Neuronal stem cell (in vitro differentiated cells): ENCODE measurements at regions not wholly inside any gene's neighbourhood (a gene's known extent, or its start where the extent isn't known, plus 50 kb on each side); places are given as distances from the start of the nearest gene placed in this dataset.

Source experiments
- DNase-seq: peaks from one replicate; pipeline ENCODE4 v3.0.0-alpha.2; 2013; ENCODE audit warnings: low spot score
- H2AFZ ChIP-seq: one replicate; pipeline ENCODE4 v1.6.1; 2013; ENCODE audit warnings: mild to moderate bottlenecking, low read length, inconsistent platforms
- H2AK5ac ChIP-seq: 2 replicates; pipeline ENCODE4 v1.6.1; 2013; ENCODE audit warnings: low read depth, mild to moderate bottlenecking, inconsistent platforms, low read length, moderate library complexity, mixed read lengths
- H2BK120ac ChIP-seq: 2 replicates; pipeline ENCODE4 v1.6.1; 2013; ENCODE audit warnings: low read depth, mild to moderate bottlenecking, inconsistent platforms, low read length, moderate library complexity, mixed read lengths
- H2BK12ac ChIP-seq: one replicate; pipeline ENCODE4 v1.6.1; 2013; ENCODE audit warnings: low read length, inconsistent platforms
- H2BK15ac ChIP-seq: 2 replicates; pipeline ENCODE4 v1.6.1; 2013; ENCODE audit warnings: mild to moderate bottlenecking, low read length, inconsistent platforms, mixed read lengths
- H2BK5ac ChIP-seq: one replicate; pipeline ENCODE4 v1.6.1; 2013; ENCODE audit warnings: inconsistent platforms, mild to moderate bottlenecking, low read length, moderate library complexity
- H3K14ac ChIP-seq: one replicate; pipeline ENCODE4 v1.6.1; 2013; ENCODE audit warnings: low read length, inconsistent platforms
- H3K18ac ChIP-seq: 2 replicates; pipeline ENCODE4 v1.6.1; 2013; ENCODE audit warnings: low read length, inconsistent platforms
- H3K23ac ChIP-seq: 2 replicates; pipeline ENCODE4 v1.6.1; 2013; ENCODE audit warnings: low read depth, mild to moderate bottlenecking, mixed read lengths, low read length, inconsistent platforms; ENCODE audit not compliant: poor library complexity
- H3K27ac ChIP-seq: replicated peaks from 3 replicates; pipeline ENCODE4 v1.5.1; 2013; ENCODE audit warnings: low read length, inconsistent platforms
- H3K27me3 ChIP-seq, 3 experiments: 2 replicates each; pipeline ENCODE4 v1.6.1; 2013; ENCODE audit warnings: low read length in 3 of 3, mild to moderate bottlenecking in 2 of 3, inconsistent platforms in 1 of 3, low read depth in 1 of 3, mixed read lengths in 1 of 3, moderate library complexity in 1 of 3; ENCODE audit not compliant: control insufficient read depth in 3 of 3, insufficient read depth in 3 of 3
- H3K36me3 ChIP-seq, 2 donors: replicated peaks in 1 of 2; 2 replicates each; pipeline ENCODE4 v1.6.1; 2013; ENCODE audit warnings: low read length in 2 of 2; ENCODE audit not compliant: control insufficient read depth in 2 of 2, insufficient read depth in 2 of 2
- H3K4ac ChIP-seq: 2 replicates; pipeline ENCODE4 v1.6.1; 2013; ENCODE audit warnings: inconsistent platforms, mild to moderate bottlenecking, low read length, moderate library complexity
- H3K4me1 ChIP-seq, 2 donors: 1 replicate in 1 of 2; 2 replicates in 1 of 2; pipeline ENCODE4 v1.6.1; 2013; ENCODE audit warnings: low read length in 2 of 2, low read depth in 1 of 2; ENCODE audit not compliant: control insufficient read depth in 2 of 2, insufficient read depth in 1 of 2
- H3K4me2 ChIP-seq: one replicate; pipeline ENCODE4 v1.6.1; 2013; ENCODE audit warnings: mild to moderate bottlenecking, low read length, inconsistent platforms; ENCODE audit not compliant: insufficient read depth, poor library complexity, severe bottlenecking
- H3K4me3 ChIP-seq, 2 donors: 2 replicates each; pipeline ENCODE4 v1.5.1; 2013; ENCODE audit warnings: low read length in 2 of 2, mild to moderate bottlenecking in 2 of 2, inconsistent platforms in 1 of 2, moderate library complexity in 1 of 2
- H3K79me1 ChIP-seq: one replicate; pipeline ENCODE4 v1.6.1; 2013; ENCODE audit warnings: low read depth, mild to moderate bottlenecking, inconsistent platforms, low read length, moderate library complexity
- H3K9ac ChIP-seq: one replicate; pipeline ENCODE4 v1.6.1; 2013; ENCODE audit warnings: mild to moderate bottlenecking, low read depth, low read length, inconsistent platforms; ENCODE audit not compliant: poor library complexity
- H3K9me3 ChIP-seq, 2 donors: replicated peaks in 1 of 2; 2 replicates each; pipeline versions ENCODE3 to v1.6.1; 2013; ENCODE audit warnings: low read length in 2 of 2, mild to moderate bottlenecking in 2 of 2, inconsistent platforms in 1 of 2, low read depth in 1 of 2, mixed read lengths in 1 of 2, moderate library complexity in 1 of 2; ENCODE audit not compliant: control insufficient read depth in 2 of 2, insufficient read depth in 1 of 2
- H4K8ac ChIP-seq: one replicate; pipeline ENCODE4 v1.6.1; 2013; ENCODE audit warnings: low read depth, mild to moderate bottlenecking, inconsistent platforms, low read length, moderate library complexity
- H4K91ac ChIP-seq: one replicate; pipeline ENCODE4 v1.6.1; 2013; ENCODE audit warnings: low read length, low read depth, mild to moderate bottlenecking, inconsistent platforms; ENCODE audit not compliant: poor library complexity
- WGBS, 2 donors: extraction: QIAGEN DNeasy Blood & Tissue Kit; methylation state at CpG; one replicate each; pipeline ENCODE4 v1.1.7; 2013; ENCODE audit warnings: missing lambda C conversion rate in 2 of 2, mixed read lengths in 1 of 2; ENCODE audit not compliant: insufficient read length in 2 of 2, insufficient replicate concordance in 1 of 2; ENCODE audit errors: extremely low coverage in 2 of 2; 5-methylcytosine and 5-hydroxymethylcytosine counted together

GRCh38 chr5:166282939-166283338, 2008.5 kb upstream of the WWC1 start:
- no peak overlapping the region for H2BK120ac ChIP-seq
- peaks cover 0 to 4% of the 10 kb centered on the region in 2 donors for H3K9me3 ChIP-seq
- H4K8ac ChIP-seq, result no peak overlapping the region
- no peak overlapping the region for H2BK15ac ChIP-seq
- no peak overlapping the region for H3K4me2 ChIP-seq
- H3K36me3 ChIP-seq, result no peaks in the 10 kb centered on the region
- H3K4me1 ChIP-seq, result peaks cover 0 to 14% of the 10 kb centered on the region in 2 donors
- no peak overlapping the region for H3K27ac ChIP-seq
- no peak overlapping the region for H2BK12ac ChIP-seq
- H2AFZ ChIP-seq, result no peak overlapping the region
- H3K79me1 ChIP-seq, result no peaks in the 10 kb centered on the region
- no peak overlapping the region for H3K14ac ChIP-seq
- WGBS, 2 donors, result no CpG with 5 or more reads among the region's 3 CpGs
- H3K4ac ChIP-seq, result no peak overlapping the region
- DNase-seq, result no peak
- H2BK5ac ChIP-seq, result no peak overlapping the region
- H3K18ac ChIP-seq, result no peak overlapping the region
- no peak overlapping the region for H2AK5ac ChIP-seq
- no peak overlapping the region for H3K23ac ChIP-seq
- H3K4me3 ChIP-seq, result no peak overlapping the region
- H4K91ac ChIP-seq, result no peak overlapping the region
- H3K27me3 ChIP-seq, result no peaks in the 10 kb centered on the region
- H3K9ac ChIP-seq, result no peak overlapping the region

GRCh38 chr5:166285361-166285760, 2006.1 kb upstream of the WWC1 start:
- H2BK120ac ChIP-seq, result no peak overlapping the region
- H2AK5ac ChIP-seq, result no peak overlapping the region
- H3K14ac ChIP-seq, result no peak overlapping the region
- no CpG with 5 or more reads among the region's 2 CpGs for WGBS, 2 donors
- no peak overlapping the region for H3K4ac ChIP-seq
- H2AFZ ChIP-seq, result peak overlapping the region; percentile 37
- H4K91ac ChIP-seq, result no peak overlapping the region
- H3K4me1 ChIP-seq, result peaks cover 0 to 12% of the 10 kb centered on the region in 2 donors
- no peak overlapping the region for H2BK5ac ChIP-seq
- no peak overlapping the region for H3K23ac ChIP-seq
- peaks cover 0 to under 1% of the 10 kb centered on the region in 2 donors for H3K9me3 ChIP-seq
- DNase-seq, result no peak
- H3K4me3 ChIP-seq, result no peak overlapping the region
- no peak overlapping the region for H3K18ac ChIP-seq
- no peaks in the 10 kb centered on the region for H3K36me3 ChIP-seq
- no peak overlapping the region for H3K27ac ChIP-seq
- no peak overlapping the region for H2BK12ac ChIP-seq
- H4K8ac ChIP-seq, result no peak overlapping the region
- H3K9ac ChIP-seq, result no peak overlapping the region
- H2BK15ac ChIP-seq, result no peak overlapping the region
- H3K4me2 ChIP-seq, result no peak overlapping the region
- no peaks in the 10 kb centered on the region for H3K79me1 ChIP-seq
- no peaks in the 10 kb centered on the region for H3K27me3 ChIP-seq

GRCh38 chr5:166286832-166287231, 2004.6 kb upstream of the WWC1 start:
- Histone ChIP-seq H2BK15ac (no peak overlapping the region), H4K91ac (no peak overlapping the region), H3K27me3 (no peaks in the 10 kb centered on the region), H3K4me2 (no peak overlapping the region), H2BK5ac (no peak overlapping the region), H3K4ac (no peak overlapping the region), H3K4me1 (peaks cover 0 to 3% of the 10 kb centered on the region in 2 donors), H2AFZ (no peak overlapping the region), H2BK12ac (no peak overlapping the region), H3K79me1 (no peaks in the 10 kb centered on the region), H3K36me3 (no peaks in the 10 kb centered on the region), H3K9me3 (peaks cover 0 to 2% of the 10 kb centered on the region in 2 donors), H3K27ac (no peak overlapping the region), H4K8ac (no peak overlapping the region), H2BK120ac (no peak overlapping the region), H3K18ac (no peak overlapping the region), H3K9ac (no peak overlapping the region), H3K14ac (no peak overlapping the region), H3K23ac (no peak overlapping the region), H3K4me3 (no peak overlapping the region), H2AK5ac (no peak overlapping the region)
- no peak for DNase-seq
- WGBS, 2 donors, result no CpG with 5 or more reads among the region's 3 CpGs

- Histone ChIP-seq H3K14ac (no peak overlapping the region), H3K4ac (no peak overlapping the region), H2BK12ac (no peak overlapping the region), H3K18ac (no peak overlapping the region), H3K4me2 (no peak overlapping the region), H3K27me3 (no peaks in the 10 kb centered on the region), H3K4me1 (no peaks in the 10 kb centered on the region), H3K4me3 (no peak overlapping the region), H3K36me3 (no peaks in the 10 kb centered on the region), H4K91ac (no peak overlapping the region), H3K9ac (no peak overlapping the region), H2BK15ac (no peak overlapping the region), H3K27ac (no peak overlapping the region), H3K79me1 (no peaks in the 10 kb centered on the region), H2BK5ac (no peak overlapping the region), H2AK5ac (no peak overlapping the region), H3K9me3 (peaks cover 0 to 2% of the 10 kb centered on the region in 2 donors), H2AFZ (no peak overlapping the region), H3K23ac (no peak overlapping the region), H2BK120ac (no peak overlapping the region), H4K8ac (no peak overlapping the region)
- WGBS, 2 donors, result no CpG with 5 or more reads among the region's 1 CpG
- DNase-seq, result no peak
These were observed 2003.6 kb upstream of the WWC1 start for GRCh38 chr5:166287866-166288265.
